GM12865 (cell line): ENCODE measurements at regions not wholly inside any gene's neighbourhood (a gene's known extent, or its start where the extent isn't known, plus 50 kb on each side); places are given as distances from the start of the nearest gene placed in this dataset.

ENCODE experiments used
- DNase-seq: peaks from one replicate; pipeline ENCODE4 v3.0.0; 2010; ENCODE audit warnings: low read depth
- H3K4me3 ChIP-seq: 2 replicates; pipeline ENCODE4 v1.5.1; 2011; ENCODE audit warnings: mild to moderate bottlenecking, low read depth, low read length, control low read depth
- TF ChIP-seq, protein P1 (sequence below): IDR thresholded peaks from 2 replicates; pipeline ENCODE4 v1.5.1; 2011; ENCODE audit warnings: low read length, control low read depth, low read depth, inconsistent platforms; ENCODE audit not compliant: insufficient read depth; ENCODE audit errors: missing control alignments

DNA sequence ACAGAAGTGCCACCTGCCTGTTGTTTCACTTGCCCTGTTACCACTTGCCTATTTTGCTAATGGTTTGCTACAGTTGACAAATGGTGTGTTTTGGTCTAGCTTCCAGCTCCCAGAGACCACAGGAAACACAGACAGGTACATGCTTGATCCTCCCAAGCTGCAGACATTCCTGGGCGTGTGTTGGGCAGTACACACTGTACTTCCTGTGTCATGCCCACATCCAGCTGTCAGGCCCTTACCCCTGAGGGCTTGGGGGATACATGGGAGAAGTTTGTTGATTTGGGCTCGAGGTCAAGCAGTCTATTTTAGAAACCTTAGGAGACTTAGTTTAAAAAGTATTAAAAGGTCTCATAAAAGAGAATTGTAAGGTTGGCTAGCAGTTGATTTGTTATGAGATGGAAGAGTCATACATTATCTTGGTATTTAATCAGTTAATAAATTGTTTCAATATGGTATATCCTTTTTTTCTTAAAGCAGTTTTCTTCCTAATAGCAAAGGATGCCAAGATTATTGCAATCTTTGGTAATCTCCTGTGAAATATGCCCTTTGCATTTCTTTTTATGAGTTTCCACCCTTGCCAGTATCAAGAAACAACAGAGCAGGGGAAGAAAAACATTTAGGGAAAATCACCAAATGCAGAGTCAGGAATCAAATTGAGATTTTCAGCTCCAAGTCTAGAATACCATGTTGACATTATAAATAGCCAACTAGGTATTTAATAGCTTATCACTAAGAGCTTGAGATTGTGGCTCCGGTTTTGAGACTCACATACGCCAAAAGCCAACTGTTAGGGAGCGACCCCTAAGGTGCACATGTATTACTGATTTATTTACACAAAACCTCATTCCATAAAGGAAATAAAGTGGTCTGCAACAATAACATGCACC lies 52.3 kb upstream of the CD180 start:
- TF ChIP-seq, protein P1, sequence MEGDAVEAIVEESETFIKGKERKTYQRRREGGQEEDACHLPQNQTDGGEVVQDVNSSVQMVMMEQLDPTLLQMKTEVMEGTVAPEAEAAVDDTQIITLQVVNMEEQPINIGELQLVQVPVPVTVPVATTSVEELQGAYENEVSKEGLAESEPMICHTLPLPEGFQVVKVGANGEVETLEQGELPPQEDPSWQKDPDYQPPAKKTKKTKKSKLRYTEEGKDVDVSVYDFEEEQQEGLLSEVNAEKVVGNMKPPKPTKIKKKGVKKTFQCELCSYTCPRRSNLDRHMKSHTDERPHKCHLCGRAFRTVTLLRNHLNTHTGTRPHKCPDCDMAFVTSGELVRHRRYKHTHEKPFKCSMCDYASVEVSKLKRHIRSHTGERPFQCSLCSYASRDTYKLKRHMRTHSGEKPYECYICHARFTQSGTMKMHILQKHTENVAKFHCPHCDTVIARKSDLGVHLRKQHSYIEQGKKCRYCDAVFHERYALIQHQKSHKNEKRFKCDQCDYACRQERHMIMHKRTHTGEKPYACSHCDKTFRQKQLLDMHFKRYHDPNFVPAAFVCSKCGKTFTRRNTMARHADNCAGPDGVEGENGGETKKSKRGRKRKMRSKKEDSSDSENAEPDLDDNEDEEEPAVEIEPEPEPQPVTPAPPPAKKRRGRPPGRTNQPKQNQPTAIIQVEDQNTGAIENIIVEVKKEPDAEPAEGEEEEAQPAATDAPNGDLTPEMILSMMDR: no peak
- no peak overlapping the region for H3K4me3 ChIP-seq
- no peak for DNase-seq

DNA sequence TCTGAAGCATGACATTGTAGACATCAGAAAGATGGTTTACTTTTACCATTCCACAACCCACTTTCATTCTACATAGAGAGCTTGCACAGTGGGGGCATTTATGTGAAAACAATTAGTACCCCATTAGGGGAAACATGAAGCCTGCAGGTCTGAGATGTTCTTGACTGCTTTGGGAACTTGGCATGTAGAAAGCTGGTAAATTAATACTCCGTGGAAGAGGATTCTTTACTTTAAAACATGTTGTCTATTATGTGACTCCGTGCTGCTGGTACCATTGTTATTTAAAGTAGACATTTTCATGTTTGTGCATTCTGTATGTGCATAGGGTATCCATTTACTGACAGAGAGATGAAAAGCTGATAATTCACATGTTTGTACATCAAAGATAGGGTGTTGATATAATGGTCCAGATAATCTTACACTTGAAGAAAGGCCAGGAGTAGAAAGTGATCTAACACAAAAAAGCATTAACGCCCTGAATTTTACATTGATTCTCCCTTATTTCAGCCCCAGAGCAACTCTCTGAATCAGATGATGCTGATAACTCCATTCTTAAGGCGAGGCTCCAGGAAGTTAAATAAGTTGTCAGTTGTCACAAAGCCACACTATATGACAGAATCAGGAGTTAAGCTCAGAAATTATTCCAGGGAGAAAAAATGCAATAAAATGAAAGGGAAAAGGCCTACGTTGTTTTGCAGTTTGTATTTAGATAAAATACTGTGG lies 50.1 kb upstream of the CD180 start:
- no peak for DNase-seq
- no peak overlapping the region for H3K4me3 ChIP-seq
- TF ChIP-seq, protein P1: no peak
